GM21447 (cell line): ENCODE measurements at regions not wholly inside any gene's neighbourhood (a gene's known extent, or its start where the extent isn't known, plus 50 kb on each side); places are given as distances from the start of the nearest gene placed in this dataset.

Experiments used
- ATAC-seq: cut with Tn5 transposase; IDR thresholded peaks from one replicate; pipeline ENCODE4 v1.9.1; 2021; ENCODE audit not compliant: unreplicated experiment

GRCh38 chr17:51540151-51540550, 279.8 kb downstream of the UTP18 start:
- no peak for ATAC-seq

GRCh38 chr17:51541215-51541614, 280.9 kb downstream of the UTP18 start:
- no peak for ATAC-seq

DNA sequence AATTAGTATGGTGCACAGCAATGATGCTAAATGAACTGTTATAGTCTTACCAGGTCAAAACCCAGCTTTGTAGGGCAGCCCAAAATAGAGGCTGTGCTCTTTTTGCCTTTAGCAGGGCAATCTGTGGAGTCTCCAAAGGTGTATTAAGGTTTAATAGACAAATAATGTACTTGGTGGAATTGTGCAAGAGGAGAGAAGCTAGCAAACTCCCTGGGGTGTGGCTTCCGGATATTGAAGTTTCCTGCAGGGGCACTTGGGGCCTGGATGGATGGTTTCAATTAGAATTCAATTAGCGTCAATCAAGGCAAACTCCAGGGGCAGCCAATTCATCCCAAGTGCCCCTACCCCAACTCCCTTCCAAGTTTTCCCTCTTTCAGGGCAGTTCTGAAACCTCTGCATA, 285.8 kb downstream of the UTP18 start:
- ATAC-seq, result no peak

- no peak for ATAC-seq
Observed at GRCh38 chr17:51548125-51548524, 287.8 kb downstream of the UTP18 start.

- no peak for ATAC-seq
Observed at GRCh38 chr17:51555153-51555552, 294.8 kb downstream of the UTP18 start.

DNA sequence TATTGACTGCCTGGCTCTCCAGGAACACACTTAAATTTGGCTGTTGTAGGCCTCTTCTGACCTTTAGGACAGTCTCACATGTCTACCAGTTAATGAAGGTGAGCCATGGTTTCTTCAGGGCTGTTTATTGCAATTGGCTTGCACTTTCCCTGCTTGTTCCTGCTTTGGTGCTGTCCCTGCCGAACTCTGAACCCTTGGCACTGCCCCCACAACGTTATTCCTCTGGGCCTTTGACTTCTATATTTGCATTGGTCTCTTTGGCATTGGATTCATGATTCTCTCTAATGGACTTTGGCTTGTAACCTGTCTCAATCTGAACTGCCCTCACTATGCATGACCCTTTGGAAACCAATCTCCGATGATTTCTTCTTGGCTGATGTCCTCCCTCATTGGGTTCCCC, 299.4 kb downstream of the UTP18 start:
- ATAC-seq, result no peak

DNA sequence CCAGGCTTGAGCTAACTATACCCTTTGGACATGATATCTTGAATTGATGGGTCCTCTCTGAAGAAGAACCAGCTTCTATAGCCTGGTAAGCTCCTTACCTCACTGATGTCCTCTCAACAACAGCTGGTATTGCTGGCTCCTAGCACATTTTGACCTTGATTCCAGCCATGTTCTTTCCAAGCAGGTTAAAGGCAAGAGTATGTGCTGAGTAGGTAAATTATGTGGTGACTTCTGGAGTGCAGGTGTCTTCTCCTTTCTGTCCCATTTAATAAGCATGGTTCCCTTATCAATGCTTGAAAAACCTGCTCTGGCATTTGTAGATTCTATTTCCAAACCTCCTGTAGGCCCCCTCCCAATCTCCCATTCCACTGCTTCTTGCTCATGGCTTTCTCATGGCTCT, 300.1 kb downstream of the UTP18 start:
- ATAC-seq, result no peak

DNA sequence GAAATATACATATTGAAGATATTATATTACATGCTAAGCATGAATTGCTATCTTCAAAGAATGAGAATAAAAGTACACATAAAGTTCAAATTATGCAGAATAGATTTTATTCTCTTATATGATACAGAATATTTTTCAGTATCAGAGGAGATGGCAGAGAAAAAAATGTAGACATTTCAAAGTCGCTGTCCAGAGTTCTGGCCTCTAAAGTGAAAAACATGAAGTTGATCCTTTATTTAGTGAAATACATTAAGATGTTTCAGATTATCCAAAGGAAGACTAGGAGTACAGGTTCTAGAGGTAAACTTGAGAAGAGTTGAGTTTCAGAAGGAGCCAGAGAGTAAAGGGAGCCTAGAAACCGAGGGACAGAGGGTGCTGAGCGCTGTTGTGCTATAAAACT, 303.6 kb downstream of the UTP18 start:
- ATAC-seq, result no peak

DNA sequence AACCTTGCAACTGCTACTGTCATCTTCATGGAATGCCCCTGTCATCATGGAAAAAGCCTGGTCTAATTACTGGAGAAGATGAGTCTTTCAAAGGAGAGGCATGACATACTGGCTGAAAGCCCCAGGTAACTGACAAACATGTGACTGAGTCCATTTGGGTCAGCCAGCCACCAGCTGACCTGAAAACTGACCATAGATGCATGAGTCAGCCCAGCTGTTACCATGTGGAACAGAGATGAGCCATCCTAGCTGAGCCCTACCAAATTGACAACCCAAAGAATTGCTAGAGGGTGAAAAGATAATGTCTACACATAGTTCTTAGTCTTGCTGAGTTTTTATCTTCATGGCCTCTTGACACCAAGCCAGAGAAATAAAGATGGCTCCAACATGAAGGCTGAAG, 311.8 kb downstream of the UTP18 start:
- no peak for ATAC-seq
